Astrocyte of the spinal cord (primary cell): ENCODE measurements at regions not wholly inside any gene's neighbourhood (a gene's known extent, or its start where the extent isn't known, plus 50 kb on each side); places are given as distances from the start of the nearest gene placed in this dataset.

Experiments used
- DNase-seq: peaks from one replicate; pipeline ENCODE4 v3.0.0; 2011; ENCODE audit warnings: low read depth, low spot score
- H3K4me3 ChIP-seq: 2 replicates; pipeline ENCODE4 v1.5.1; 2011; ENCODE audit warnings: low read depth, mild to moderate bottlenecking, low read length, moderate library complexity
- in situ Hi-C: cut with HindIII; loops from 2 replicates; pipeline ENCODE4 v1.10.0; 2017; ENCODE audit warnings: low sequenced_read_pairs
- TF ChIP-seq, protein P1 (sequence below): IDR thresholded peaks from 2 replicates; pipeline ENCODE4 v1.5.1; 2012; ENCODE audit warnings: low read depth, mild to moderate bottlenecking, low read length, inconsistent platforms

DNA sequence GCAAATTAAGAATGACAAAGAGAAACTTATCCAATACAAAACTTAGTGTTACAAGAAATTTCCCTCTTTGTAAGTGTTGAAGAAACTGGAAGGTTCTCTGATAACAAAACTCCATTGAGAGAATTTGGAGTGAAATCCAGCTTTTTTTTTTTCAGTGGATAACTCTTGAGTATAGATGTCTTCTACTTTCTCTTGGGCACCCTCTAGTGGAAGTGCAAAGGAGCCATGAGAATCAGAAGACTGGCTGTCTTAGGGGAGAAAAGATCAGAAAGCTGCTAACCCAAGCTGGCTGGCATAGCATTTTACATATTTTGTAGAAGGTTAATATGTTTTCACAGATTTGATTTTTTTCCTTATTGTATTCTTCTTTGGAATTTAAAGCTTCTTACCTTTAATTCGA lies 138.8 kb upstream of the SATB2 start:
- TF ChIP-seq, protein P1, sequence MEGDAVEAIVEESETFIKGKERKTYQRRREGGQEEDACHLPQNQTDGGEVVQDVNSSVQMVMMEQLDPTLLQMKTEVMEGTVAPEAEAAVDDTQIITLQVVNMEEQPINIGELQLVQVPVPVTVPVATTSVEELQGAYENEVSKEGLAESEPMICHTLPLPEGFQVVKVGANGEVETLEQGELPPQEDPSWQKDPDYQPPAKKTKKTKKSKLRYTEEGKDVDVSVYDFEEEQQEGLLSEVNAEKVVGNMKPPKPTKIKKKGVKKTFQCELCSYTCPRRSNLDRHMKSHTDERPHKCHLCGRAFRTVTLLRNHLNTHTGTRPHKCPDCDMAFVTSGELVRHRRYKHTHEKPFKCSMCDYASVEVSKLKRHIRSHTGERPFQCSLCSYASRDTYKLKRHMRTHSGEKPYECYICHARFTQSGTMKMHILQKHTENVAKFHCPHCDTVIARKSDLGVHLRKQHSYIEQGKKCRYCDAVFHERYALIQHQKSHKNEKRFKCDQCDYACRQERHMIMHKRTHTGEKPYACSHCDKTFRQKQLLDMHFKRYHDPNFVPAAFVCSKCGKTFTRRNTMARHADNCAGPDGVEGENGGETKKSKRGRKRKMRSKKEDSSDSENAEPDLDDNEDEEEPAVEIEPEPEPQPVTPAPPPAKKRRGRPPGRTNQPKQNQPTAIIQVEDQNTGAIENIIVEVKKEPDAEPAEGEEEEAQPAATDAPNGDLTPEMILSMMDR = peak; percentile 45
- no peak for DNase-seq
- in situ Hi-C loops = no loop called here
- no peak overlapping the region for H3K4me3 ChIP-seq

DNA sequence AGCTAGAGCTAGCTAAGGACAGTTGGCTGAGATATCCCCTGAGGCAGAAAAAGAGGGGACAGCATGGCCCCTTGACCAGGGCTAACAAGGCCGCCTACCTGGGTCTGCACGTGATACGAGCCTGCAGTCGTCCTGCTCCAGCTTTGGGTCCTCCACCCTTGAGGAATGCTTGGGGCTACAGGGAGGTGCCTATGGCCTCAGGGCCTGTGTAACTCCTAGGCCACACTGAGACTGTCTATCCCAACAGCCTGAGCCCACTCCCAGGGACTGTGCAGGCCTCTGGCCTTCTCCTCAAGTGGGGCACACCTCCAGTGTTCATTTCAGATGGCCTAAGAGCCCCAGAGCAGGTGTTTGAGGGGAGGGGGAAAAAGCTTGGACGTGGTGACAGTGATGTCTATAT lies 136.7 kb upstream of the SATB2 start:
- no peak overlapping the region for H3K4me3 ChIP-seq
- no peak for DNase-seq
- in situ Hi-C loops = no loop called here
- TF ChIP-seq, protein P1 = no peak

DNA sequence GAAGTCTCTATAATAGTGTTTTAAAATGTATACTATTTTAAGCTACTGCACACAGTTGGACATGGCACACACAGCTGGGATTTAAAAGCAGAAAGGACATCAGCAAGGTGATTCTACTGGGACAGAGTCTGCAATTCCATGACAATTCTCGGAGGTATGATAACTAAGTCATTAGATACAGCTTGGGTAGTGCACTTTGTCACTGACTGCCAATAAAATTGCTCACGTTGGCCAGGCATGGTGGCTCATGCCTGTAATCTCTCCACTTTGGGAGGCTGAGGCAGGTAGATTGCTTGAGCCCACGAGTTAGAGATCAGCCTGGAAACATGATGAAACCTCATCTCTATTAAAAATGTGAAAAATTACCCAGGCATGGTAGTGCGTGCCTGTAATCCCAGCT lies 134.1 kb upstream of the SATB2 start:
- in situ Hi-C loops = no loop called here
- TF ChIP-seq, protein P1 = no peak
- H3K4me3 ChIP-seq = no peak overlapping the region
- no peak for DNase-seq

DNA sequence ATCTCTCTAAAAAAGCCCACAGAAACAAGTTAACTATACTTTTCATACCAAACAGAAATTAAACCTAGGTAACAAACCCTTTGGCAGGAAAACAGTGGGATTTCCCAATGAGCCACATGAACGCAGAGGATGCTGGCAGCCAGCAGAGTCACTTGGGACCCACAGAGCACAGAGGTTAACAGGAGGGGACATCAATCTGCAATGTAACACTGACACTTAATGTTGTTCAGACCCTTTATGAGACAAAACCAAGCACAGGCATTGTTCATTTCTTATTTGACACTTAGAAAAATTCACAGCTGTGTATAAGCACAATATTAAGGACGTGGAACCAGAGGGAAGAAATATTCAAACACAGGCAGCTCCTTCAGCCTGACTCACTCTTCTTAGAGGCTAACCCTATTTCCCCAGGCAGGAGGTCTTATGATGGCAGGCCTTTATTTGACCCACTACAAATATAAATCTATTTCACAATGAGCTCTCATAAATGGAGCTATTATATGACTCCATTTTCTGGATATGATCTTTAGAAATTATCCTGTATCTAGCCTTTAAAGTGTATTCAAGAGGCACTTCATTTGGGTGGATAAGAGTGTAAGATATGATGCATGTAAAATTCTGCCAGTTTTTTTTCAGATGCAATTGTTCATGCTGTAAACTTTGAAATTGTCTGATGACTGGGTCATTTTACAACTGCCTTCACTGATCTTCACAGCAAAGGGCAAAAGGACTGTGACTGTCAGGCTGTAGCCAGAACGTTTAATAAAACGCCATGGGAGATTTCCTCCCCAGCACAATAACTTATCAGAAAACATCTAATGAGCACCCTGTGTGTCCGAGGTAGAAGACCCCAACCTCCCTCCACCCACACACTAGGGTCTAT lies 132.8 kb upstream of the SATB2 start:
- TF ChIP-seq, protein P1 = no peak
- in situ Hi-C loops = no loop called here
- DNase-seq = no peak
- no peak overlapping the region for H3K4me3 ChIP-seq

DNA sequence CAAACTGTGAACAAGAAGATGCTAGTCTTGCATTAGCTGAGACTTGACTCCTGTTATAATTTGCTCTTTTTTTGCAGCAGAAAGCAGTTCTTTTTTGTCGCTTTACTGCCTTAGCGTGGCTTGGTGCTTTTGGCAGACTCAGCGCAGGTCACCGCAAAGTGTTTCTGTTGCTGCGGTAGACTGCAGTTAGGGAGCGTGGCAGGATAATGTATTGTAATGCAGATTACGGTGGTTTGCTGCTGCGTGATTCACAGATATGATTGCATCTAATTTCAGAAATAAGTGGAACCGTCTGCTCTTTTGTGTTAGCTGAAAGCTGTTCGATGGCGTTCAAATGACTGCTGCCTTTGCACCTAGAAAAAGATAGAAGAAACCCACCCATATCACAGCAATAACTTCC lies 131.6 kb upstream of the SATB2 start:
- in situ Hi-C loops = no loop called here
- DNase-seq = peak; percentile 37
- no peak overlapping the region for H3K4me3 ChIP-seq
- TF ChIP-seq, protein P1 = no peak

DNA sequence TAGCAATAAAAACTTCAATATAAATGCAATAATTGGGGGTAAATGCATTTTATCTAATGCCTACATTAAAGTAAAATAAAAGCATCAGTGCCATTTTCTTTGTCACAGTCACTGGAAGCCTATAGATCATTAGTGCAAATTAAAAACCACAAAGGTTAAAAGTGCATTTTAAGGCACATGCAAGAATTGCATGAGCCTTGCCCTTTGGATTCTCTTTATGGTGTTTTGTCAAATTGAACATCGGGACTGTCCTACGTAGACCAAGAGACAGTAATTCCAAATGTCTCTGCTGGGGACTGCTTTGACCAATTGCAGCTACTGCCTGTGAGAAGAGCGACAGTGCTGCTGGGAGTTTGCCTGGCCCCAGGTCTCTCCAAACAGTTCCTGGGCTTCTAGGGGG lies 130.3 kb upstream of the SATB2 start:
- no peak for DNase-seq
- in situ Hi-C loops = no loop called here
- TF ChIP-seq, protein P1 = no peak
- H3K4me3 ChIP-seq = no peak overlapping the region

DNA sequence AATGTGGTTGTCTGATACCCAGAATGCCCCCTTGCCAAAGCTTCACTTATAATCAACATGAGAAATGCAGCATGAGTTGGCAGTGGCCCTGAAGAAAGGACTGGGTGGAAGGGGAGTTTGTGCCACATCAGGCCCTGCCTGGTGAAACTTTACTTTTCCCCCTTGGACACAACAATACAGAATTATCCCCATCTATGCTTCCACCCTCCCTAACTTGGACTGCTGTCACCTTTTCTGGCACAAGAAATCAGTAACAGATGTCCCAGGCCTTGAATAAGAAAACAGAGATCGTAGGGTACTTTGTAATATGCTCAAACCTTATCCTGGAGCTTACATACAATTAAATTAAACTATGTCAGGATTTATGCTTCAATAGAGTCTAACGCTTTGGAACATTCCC lies 128.9 kb upstream of the SATB2 start:
- H3K4me3 ChIP-seq = no peak overlapping the region
- no peak for DNase-seq
- TF ChIP-seq, protein P1 = no peak
- in situ Hi-C loops = no loop called here
